NCI-H1694 treated with DMSO at 0.1 percent for 48 hours (cell line): ENCODE measurements at regions not wholly inside any gene's neighbourhood (a gene's known extent, or its start where the extent isn't known, plus 50 kb on each side); places are given as distances from the start of the nearest gene placed in this dataset.

ENCODE experiments used
- DNase-seq: peaks from one replicate; lab custom pipeline; 2025; lab: John Stamatoyannopoulos, UW

DNA sequence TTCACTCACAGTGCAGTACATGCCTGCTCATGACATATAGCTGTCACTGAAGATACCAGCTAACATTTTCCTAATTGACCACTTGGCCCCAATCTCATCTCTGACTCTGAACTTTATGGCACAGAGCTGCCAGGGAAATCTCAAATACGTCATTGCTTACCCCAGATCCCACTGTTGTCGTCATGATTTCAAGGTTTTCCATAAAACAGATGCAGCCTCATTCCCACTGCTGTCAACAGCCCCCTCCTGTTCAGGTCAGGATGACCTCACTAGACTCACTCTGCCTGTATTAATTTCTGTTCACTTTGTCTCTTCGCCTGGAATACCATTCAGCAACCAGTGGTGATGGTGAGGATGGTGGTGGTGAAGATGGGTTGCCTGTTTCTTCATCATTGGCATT is 262.6 kb upstream of the TPM1 start:
- no peak for DNase-seq

GRCh38 chr15:62781081-62781497 is 261.5 kb upstream of the TPM1 start:
- no peak for DNase-seq

- peak; percentile 49 for DNase-seq
These were observed 260.3 kb upstream of the TPM1 start for GRCh38 chr15:62782071-62782841.

DNA sequence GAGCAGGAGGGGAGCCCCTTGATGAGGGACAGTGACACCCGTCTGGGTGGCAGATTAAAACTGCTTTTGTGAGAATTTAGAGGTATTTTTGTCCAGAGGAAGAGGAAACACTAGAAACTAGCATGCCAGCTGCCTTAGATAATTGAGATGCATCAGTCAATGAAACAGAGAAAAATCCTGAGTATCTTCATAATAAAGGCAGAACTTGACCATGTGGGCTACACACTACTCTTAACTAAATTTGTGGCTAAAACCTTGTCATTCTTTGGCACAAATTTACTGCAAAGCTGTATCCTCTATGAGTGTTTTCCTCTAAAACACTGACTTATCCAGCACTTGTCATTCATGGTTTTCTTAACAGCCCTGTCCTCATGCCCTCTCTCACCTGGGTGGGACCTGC is 259.7 kb upstream of the TPM1 start:
- DNase-seq, result no peak

GRCh38 chr15:62783303-62783957 is 259.1 kb upstream of the TPM1 start:
- DNase-seq, result no peak

DNA sequence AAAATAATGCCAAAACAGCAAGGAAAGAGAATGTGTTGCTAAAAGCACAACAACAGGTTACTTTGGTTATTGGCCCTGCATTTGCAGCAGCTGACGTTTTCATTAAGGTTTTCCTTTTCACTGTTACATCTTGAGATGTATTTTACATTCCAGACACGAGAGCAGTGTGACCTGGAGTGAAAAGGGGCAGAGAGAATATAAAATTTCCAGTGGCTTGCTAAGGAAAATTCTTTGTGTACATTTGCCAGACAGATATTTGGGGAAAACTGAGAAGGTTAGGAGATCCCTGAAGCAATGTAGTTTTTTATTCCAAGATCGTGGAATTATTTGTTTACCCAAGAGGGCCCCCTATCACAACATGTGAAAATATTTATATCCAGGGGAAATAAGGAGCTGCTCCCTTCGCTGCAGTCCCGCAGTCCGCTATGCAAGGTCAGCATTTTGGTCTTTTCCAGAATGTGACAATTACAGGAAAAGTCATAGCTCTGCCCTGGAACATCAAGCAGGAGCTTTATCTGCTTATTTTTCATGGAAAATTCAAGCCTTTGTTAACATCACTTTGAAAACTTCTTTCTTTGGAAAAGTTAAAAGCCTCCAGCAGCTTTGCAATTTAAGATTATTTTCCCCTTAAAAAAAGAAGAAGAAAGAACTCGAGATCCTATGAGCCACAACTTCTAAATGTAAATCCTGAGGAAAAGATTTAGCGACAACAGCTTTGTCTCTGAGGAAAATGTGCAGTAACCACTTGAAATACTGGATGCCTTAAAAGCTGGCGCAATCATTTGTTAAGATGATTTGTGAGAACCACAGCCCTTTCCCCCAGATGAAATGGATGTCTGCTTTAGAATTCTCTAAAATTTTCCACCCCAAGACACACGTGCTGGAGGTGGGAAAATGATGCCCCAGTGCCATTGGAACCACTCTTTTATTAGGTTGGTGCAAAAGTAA is 256.4 kb upstream of the TPM1 start:
- DNase-seq, result no peak

GRCh38 chr15:62787401-62787800 is 255.1 kb upstream of the TPM1 start:
- DNase-seq, result no peak

DNA sequence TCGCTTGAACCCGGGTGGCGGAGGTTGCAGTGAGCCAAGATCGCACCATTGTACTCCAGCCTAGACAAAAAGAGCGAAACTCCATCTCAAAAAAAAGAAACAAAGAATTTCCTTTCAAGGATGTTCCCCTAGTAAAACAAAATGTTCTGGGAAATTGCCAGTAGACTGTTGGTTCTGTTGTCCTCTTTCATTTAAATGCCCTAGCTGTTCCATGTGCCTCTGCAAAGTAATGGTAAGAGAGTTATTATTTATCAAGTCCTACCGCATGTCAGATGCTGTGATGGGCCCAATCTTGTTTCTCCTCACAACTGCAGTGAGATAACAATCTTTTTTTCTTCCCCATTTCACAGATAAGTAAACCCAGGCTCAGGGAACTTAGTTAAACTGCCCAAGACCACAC is 254.3 kb upstream of the TPM1 start:
- no peak for DNase-seq

DNA sequence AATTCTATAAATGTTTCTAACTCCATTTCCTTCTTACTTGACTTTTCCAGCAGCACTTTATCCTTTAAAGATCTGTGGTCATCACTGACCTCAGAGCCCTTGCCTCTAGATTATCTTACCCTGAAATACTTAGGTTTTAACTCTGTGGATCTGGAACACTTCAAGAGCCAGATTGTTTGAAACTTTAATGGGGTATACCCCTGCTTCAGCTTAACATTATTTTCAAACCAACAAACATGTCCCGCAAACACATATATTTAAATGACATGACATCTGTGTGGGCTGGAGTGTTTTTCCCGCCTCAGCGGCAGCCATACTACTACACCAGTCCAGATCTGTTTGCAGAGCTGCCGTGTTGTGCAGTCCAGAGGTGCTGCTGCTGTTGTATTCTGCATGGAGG is 252.0 kb upstream of the TPM1 start:
- DNase-seq, result no peak

GRCh38 chr15:62791694-62792093 is 250.9 kb upstream of the TPM1 start:
- DNase-seq, result no peak

DNA sequence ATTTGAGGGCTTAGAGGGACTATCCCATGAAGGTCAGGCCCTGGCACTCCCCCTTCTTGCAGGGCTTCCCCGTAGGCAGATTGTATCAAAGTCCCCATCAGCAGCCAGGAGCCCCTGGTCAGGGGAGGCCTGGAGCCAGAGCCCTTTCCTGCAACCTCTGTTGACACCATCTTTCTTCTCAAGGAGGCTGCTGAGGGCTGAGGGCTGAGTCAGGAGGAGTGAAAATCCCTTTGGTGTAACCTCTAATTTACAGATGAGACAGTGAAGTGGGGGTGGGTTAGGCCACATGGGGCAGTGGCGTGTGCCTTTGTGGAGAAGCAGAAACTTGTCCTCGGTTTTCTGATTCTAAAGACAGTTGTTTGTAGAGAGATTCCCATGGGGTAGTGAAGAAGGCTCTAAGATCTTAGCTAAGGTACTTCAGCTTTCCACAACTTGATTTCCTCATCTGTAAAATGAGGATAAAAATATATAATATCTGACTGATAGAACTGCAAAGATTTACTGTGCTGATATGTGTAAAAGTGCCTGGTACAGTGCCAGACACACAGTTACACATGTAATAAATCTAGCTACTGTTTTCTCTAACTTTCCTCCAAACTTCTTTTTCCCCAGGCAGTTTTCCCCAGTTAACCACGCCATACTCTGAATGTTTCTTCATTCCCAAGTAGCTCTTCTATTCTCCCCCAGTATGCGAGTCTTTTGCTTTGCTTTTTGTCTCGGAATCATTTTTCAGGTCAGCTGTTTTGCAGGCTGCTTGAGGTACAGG is 249.4 kb upstream of the TPM1 start:
- DNase-seq, result no peak

- DNase-seq, result no peak
These were observed 248.8 kb upstream of the TPM1 start for GRCh38 chr15:62793752-62794144.

DNA sequence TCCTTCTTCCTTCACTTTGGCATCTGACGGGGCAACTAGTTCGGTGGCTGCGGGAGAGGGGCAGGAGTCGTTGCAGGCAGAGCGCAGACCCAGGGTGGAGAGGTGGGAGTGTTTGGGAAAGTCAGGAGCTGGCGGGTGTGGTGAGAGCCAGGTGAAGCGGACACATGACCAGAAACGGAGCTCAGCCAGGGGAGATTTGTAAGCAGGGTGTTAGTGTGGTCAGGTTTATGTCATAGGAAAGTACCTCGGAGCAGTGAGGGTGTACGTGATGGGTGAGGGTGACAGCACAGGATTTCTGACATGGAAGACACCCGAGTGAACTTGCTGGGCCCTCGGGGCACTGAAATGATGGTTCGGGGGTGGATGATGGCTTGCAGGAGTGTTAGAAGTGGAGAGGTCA is 247.4 kb upstream of the TPM1 start:
- no peak for DNase-seq

- no peak for DNase-seq
These were observed 246.5 kb upstream of the TPM1 start for GRCh38 chr15:62795700-62796695.

DNA sequence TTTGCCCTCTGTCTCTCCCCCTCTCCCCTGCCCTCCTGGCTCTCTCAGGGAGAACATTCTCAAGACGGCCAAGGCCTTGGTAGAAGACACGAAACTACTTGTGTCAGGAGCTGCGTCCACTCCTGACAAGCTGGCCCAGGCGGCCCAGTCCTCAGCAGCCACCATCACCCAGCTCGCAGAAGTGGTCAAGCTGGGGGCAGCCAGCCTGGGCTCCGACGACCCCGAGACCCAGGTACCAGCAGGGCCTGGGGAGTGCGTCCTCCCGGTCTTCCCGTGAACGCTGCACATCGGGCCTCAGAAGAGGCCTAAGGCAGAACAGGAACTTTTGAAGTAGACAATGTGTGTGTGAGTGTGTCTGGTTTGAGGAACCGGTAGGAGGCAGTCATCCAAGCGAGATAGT is 245.4 kb upstream of the TPM1 start:
- no peak for DNase-seq

DNA sequence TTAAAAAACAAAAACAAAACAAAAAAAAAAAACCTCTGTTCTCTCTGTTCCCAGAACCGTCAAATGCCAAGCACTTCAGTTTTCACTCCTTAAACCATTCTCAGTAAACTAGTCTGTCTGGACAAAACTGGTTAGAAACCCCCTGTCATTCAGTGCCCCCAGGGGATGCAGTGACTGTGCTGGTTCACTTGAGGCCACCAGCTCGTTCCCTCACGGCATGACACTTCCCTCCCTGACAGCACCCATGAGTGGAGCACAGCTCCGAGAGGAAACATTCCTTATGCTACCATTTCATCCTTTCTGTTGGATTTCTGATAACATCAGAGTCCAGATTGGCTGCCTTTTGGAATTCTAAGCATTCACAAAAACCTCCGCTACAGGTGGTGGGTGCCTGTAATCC is 244.0 kb upstream of the TPM1 start:
- DNase-seq, result no peak

DNA sequence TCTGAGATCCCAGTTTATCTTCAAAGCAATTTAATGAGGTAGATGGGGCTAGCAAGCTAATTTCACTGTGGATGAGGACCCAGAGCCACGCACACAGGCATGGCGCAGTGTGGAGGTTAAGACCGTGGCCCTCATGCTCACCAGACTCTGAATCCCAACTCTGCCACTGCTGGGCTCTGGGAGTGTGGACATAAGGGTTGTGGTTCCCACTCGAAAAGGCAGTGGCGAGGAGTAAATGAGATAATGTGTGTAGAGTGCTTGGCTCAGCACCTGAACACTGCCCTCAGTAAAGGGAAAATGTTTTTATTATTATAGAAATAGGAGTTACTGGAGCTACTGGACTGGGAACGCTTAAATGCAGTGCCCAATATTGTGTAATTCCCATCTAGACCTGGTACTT is 243.5 kb upstream of the TPM1 start:
- DNase-seq, result no peak

DNA sequence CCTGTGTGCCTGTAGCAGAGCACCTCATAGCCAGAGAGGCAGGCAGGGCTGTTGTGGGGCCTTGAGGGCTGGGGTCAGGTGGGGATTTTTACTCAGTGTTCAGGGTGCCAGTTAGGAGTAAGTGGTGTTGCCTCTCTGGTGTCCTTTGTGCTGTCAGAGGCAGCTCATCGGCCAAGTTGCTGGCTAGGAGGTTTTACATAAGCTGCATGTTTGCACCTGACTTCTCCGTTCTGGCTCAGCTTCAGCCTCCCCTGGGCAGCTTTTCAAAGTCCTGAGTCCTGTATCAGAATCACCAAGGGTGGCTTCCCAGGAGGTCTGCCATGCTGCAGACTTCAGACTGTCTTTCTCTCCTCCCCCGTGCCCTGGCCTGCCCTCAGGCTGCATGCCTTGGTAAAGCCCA is 242.6 kb upstream of the TPM1 start:
- no peak for DNase-seq

GRCh38 chr15:62802612-62803011 is 239.9 kb upstream of the TPM1 start:
- no peak for DNase-seq

GRCh38 chr15:62803856-62804400 is 238.6 kb upstream of the TPM1 start:
- DNase-seq, result no peak
